ENCODE measurements at regions not wholly inside any gene's neighbourhood (a gene's known extent, or its start where the extent isn't known, plus 50 kb on each side); places are given as distances from the start of the nearest gene placed in this dataset.

DNA sequence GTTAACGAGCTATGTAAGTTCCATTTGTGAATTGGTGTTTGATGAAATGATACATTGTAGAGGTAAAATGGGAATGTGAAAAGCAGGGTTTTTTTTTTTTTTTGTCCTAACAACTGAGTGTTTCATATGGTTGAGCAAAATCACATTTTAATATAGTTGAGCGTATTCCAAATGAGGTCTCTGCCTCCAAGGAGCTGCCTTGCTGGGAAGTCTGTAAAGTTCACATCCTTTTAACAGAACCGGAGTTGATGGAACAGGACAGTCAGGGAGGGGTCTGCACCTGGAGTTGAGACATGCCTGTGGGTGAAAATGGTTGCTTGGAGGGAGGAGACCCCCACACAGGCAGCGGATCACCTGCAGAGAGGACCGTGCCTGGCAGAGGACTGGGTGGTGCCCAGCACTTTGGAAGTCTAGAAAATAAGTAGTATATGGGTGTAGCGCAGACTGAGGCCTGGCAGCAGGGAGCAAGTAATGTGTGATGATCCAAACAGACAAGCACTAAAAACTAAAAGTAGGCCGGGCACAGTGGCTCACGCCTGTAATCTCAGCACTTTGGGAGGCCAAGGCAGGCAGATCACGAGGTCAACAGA lies 75.2 kb upstream of the UBAC2 start:
- Histone ChIP-seq H3K27me3 (no peaks in the 10 kb centered on the region), H3K4me3 (no peak overlapping the region), H3K36me3 (no peaks in the 10 kb centered on the region), H3K9me3 (no peaks in the 10 kb centered on the region), H3K4me1 (peaks cover 9% of the 10 kb centered on the region), H3K27ac (no peak overlapping the region)
- DNase-seq (ENCODE audit: low spot score in 2 of 2), result no peak
- WGBS, result 85% methylated on average over 9 of the region's 9 CpGs
- TF ChIP-seq POLR2A (IDR thresholded peaks at IDR 0.05), result no peak

DNA sequence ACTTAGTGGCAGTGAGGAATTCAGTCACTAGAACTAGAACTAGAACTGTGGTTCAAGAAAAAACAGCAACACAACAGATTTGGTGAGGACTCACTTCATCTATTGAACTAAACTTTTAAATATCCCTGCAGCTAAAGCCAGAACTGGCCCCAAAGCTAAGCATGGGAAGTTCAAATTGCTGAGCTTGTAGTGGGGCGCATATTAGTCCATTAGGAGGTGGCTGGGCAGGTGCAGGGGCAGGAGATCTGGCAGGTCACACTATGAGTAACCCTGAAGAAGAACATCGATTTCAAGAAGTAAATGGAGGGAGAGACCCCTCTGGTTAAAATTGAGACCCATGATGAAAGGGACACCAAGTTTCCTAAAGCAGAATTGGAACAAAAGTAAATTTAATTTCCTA lies 73.8 kb upstream of the UBAC2 start:
- H3K36me3 ChIP-seq, result no peaks in the 10 kb centered on the region
- H3K27me3 ChIP-seq, result no peaks in the 10 kb centered on the region
- no peak for DNase-seq (ENCODE audit: low spot score in 2 of 2)
- no peaks in the 10 kb centered on the region for H3K9me3 ChIP-seq
- no peak for TF ChIP-seq POLR2AphosphoS5 (IDR thresholded peaks at IDR 0.05)
- no peak for TF ChIP-seq POLR2A (IDR thresholded peaks at IDR 0.05)
- no peak for TF ChIP-seq EP300 (IDR thresholded peaks at IDR 0.05)
- TF ChIP-seq, protein P1, sequence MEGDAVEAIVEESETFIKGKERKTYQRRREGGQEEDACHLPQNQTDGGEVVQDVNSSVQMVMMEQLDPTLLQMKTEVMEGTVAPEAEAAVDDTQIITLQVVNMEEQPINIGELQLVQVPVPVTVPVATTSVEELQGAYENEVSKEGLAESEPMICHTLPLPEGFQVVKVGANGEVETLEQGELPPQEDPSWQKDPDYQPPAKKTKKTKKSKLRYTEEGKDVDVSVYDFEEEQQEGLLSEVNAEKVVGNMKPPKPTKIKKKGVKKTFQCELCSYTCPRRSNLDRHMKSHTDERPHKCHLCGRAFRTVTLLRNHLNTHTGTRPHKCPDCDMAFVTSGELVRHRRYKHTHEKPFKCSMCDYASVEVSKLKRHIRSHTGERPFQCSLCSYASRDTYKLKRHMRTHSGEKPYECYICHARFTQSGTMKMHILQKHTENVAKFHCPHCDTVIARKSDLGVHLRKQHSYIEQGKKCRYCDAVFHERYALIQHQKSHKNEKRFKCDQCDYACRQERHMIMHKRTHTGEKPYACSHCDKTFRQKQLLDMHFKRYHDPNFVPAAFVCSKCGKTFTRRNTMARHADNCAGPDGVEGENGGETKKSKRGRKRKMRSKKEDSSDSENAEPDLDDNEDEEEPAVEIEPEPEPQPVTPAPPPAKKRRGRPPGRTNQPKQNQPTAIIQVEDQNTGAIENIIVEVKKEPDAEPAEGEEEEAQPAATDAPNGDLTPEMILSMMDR (IDR thresholded peaks at IDR 0.05), result no peak
- no peak overlapping the region for H3K4me3 ChIP-seq
- no peak overlapping the region for H3K27ac ChIP-seq
- 48% methylated on average over 2 of the region's 2 CpGs for WGBS
- peaks cover 6% of the 10 kb centered on the region for H3K4me1 ChIP-seq

DNA sequence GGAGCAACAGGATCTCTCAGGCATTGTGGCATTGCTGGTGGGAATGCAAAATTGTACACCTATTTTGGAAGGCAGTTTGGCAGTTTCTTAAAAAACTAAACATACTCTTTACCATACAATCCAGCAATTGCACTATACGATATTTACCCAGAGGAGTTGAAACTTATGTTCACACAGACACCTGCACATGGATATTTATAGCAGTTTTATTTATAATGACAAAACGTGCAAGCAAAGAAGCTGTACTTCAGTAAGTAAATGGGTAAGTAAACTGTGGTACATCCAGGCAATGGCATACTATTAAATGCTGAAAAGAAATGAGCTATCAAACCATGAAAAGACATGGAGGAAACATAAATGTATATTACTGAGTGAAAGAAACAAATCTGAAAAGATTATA lies 71.6 kb upstream of the UBAC2 start:
- 88% methylated on average over 2 of the region's 2 CpGs for WGBS
- Histone ChIP-seq H3K27ac (no peak overlapping the region), H3K36me3 (no peaks in the 10 kb centered on the region), H3K27me3 (no peaks in the 10 kb centered on the region), H3K4me3 (no peak overlapping the region), H3K4me1 (no peaks in the 10 kb centered on the region), H3K9me3 (no peaks in the 10 kb centered on the region)
- DNase-seq (ENCODE audit: low spot score in 2 of 2), result no peak
- no peak for TF ChIP-seq EP300 (IDR thresholded peaks at IDR 0.05)
- no peak for TF ChIP-seq POLR2A (IDR thresholded peaks at IDR 0.05)
- no peak for TF ChIP-seq POLR2AphosphoS5 (IDR thresholded peaks at IDR 0.05)
- TF ChIP-seq, protein P1 (IDR thresholded peaks at IDR 0.05), result no peak

DNA sequence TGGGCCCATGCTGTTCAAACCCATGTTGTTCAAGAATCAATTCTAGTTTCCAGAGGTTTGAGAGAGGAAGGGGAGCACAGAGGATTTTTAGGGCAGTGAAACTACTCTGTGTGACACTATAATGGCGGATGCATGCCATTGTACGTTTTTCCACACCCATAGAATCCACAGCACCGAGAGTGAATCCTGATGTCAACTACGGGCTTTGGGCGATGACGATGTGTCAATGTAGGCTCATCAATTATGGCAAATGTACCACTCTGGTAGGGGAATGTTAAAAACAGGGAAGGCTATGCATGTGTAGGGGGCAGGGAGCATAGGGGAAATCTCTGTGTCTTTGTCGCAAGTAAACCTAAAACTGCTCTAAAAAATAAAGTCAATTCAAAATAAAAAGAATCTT lies 70.7 kb upstream of the UBAC2 start:
- Histone ChIP-seq H3K4me1 (no peaks in the 10 kb centered on the region), H3K36me3 (no peaks in the 10 kb centered on the region), H3K27me3 (no peaks in the 10 kb centered on the region), H3K27ac (no peak overlapping the region), H3K4me3 (no peak overlapping the region), H3K9me3 (no peaks in the 10 kb centered on the region)
- WGBS, result 92% methylated on average over 7 of the region's 7 CpGs
- no peak for DNase-seq (ENCODE audit: low spot score in 2 of 2)
- TF ChIP-seq POLR2A (IDR thresholded peaks at IDR 0.05) (no peak), EP300 (IDR thresholded peaks at IDR 0.05) (no peak), POLR2AphosphoS5 (IDR thresholded peaks at IDR 0.05) (no peak)
- TF ChIP-seq, protein P1 (IDR thresholded peaks at IDR 0.05), result no peak

DNA sequence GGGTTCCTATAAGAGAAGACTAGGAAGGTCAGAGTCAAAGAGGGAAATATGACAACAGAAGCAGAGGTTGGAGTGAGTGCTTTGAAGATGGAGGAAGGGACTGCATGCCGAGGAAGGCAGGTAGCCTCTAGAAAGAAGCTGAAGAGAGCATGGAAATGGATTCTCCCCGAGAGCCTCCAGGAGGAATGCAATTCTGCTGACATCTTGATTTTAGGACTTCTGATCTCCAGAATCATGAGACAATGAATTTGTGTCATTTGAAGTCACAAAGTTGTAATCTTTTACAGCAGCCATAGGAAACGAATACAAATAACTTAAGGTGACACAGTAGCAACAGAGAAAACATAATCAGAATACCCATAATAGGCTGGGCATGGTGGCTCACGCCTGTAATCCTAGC lies 69.2 kb upstream of the UBAC2 start:
- TF ChIP-seq, protein P1 (IDR thresholded peaks at IDR 0.05), result no peak
- no peak for TF ChIP-seq POLR2A (IDR thresholded peaks at IDR 0.05)
- TF ChIP-seq POLR2AphosphoS5 (IDR thresholded peaks at IDR 0.05), result no peak
- no peak for TF ChIP-seq EP300 (IDR thresholded peaks at IDR 0.05)
- H3K36me3 ChIP-seq, result no peaks in the 10 kb centered on the region
- no peaks in the 10 kb centered on the region for H3K9me3 ChIP-seq
- no peak overlapping the region for H3K27ac ChIP-seq
- H3K4me1 ChIP-seq, result no peaks in the 10 kb centered on the region
- H3K4me3 ChIP-seq, result no peak overlapping the region
- H3K27me3 ChIP-seq, result no peaks in the 10 kb centered on the region
- 94% methylated on average over 4 of the region's 4 CpGs for WGBS
- DNase-seq (ENCODE audit: low spot score in 2 of 2), result no peak

DNA sequence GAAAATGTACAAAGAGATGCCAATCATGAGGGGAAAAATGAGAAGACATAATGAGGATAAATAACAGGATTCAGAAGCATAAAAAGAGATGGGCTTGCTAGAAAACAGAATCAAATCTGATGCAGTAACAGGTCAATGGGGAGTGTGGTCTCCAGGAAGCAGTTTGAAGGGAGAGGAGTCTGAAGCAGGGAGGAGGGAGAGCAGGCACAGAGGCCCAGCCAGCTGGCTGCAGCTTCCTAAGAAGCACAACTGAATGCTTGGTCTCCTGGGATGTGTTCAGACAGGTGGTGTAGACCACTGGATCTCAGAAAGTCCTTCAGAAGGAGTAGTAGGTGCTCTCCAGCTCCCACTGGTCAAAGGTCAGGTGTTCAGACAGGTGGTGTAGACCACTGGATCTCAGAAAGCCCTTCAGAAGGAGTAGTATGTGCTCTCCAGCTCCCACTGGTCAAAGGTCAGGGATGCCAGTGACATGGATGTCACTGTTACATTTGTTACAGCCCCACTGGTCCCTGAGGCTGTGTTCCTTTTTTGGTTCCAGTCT lies 68.3 kb upstream of the UBAC2 start:
- no peak for DNase-seq (ENCODE audit: low spot score in 2 of 2)
- Histone ChIP-seq H3K27me3 (no peaks in the 10 kb centered on the region), H3K9me3 (no peaks in the 10 kb centered on the region), H3K27ac (no peak overlapping the region), H3K4me3 (no peak overlapping the region), H3K36me3 (no peaks in the 10 kb centered on the region), H3K4me1 (no peaks in the 10 kb centered on the region)
- TF ChIP-seq POLR2AphosphoS5 (IDR thresholded peaks at IDR 0.05) (no peak), POLR2A (IDR thresholded peaks at IDR 0.05) (no peak), EP300 (IDR thresholded peaks at IDR 0.05) (no peak)
- TF ChIP-seq, protein P1 (IDR thresholded peaks at IDR 0.05), result no peak

Measured in suprapubic skin (tissue), 4 donors.